ENCODE measurements at regions not wholly inside any gene's neighbourhood (a gene's known extent, or its start where the extent isn't known, plus 50 kb on each side); places are given as distances from the start of the nearest gene placed in this dataset.

GRCh38 chr15:45891766-45892165 is 256.9 kb downstream of the SQOR start:
- TF ChIP-seq CTCF (IDR thresholded peaks at IDR 0.05; ENCODE audit: low read depth, low read length), result no peak
- H3K4me3 ChIP-seq (ENCODE audit: low read depth, low read length), result no peak overlapping the region
- H3K36me3 ChIP-seq, result no peaks in the 10 kb centered on the region
- no peaks in the 10 kb centered on the region for H3K9me3 ChIP-seq (ENCODE audit: severe bottlenecking)
- DNase-seq, result no peak
- H3K27me3 ChIP-seq (ENCODE audit: insufficient read depth, low read depth, severe bottlenecking), result no peaks in the 10 kb centered on the region
- no peak overlapping the region for H3K27ac ChIP-seq

- Histone ChIP-seq H3K4me3 (ENCODE audit: low read depth, low read length) (no peak overlapping the region), H3K9me3 (ENCODE audit: severe bottlenecking) (no peaks in the 10 kb centered on the region), H3K27me3 (ENCODE audit: insufficient read depth, low read depth, severe bottlenecking) (no peaks in the 10 kb centered on the region), H3K36me3 (no peaks in the 10 kb centered on the region), H3K27ac (no peak overlapping the region)
- DNase-seq, result no peak
- TF ChIP-seq CTCF (IDR thresholded peaks at IDR 0.05; ENCODE audit: low read depth, low read length), result no peak
Observed at GRCh38 chr15:45892182-45892581, 257.4 kb downstream of the SQOR start.

GRCh38 chr15:45903283-45903682 is 268.5 kb downstream of the SQOR start:
- H3K27me3 ChIP-seq (ENCODE audit: insufficient read depth, low read depth, severe bottlenecking), result no peaks in the 10 kb centered on the region
- no peak overlapping the region for H3K27ac ChIP-seq
- TF ChIP-seq CTCF (IDR thresholded peaks at IDR 0.05; ENCODE audit: low read depth, low read length), result no peak
- H3K36me3 ChIP-seq, result no peaks in the 10 kb centered on the region
- H3K4me3 ChIP-seq (ENCODE audit: low read depth, low read length), result no peak overlapping the region
- DNase-seq, result no peak
- no peaks in the 10 kb centered on the region for H3K9me3 ChIP-seq (ENCODE audit: severe bottlenecking)

- H3K27me3 ChIP-seq (ENCODE audit: insufficient read depth, low read depth, severe bottlenecking), result no peaks in the 10 kb centered on the region
- H3K36me3 ChIP-seq, result no peaks in the 10 kb centered on the region
- H3K9me3 ChIP-seq (ENCODE audit: severe bottlenecking), result no peaks in the 10 kb centered on the region
- H3K27ac ChIP-seq, result no peak overlapping the region
- H3K4me3 ChIP-seq (ENCODE audit: low read depth, low read length), result no peak overlapping the region
- no peak for DNase-seq
- no peak for TF ChIP-seq CTCF (IDR thresholded peaks at IDR 0.05; ENCODE audit: low read depth, low read length)
Observed at GRCh38 chr15:45904019-45904418, 269.2 kb downstream of the SQOR start.

- Histone ChIP-seq H3K27ac (no peak overlapping the region), H3K36me3 (no peaks in the 10 kb centered on the region), H3K27me3 (ENCODE audit: insufficient read depth, low read depth, severe bottlenecking) (no peaks in the 10 kb centered on the region), H3K4me3 (ENCODE audit: low read depth, low read length) (no peak overlapping the region), H3K9me3 (ENCODE audit: severe bottlenecking) (no peaks in the 10 kb centered on the region)
- TF ChIP-seq CTCF (IDR thresholded peaks at IDR 0.05; ENCODE audit: low read depth, low read length), result no peak
- DNase-seq, result no peak
Observed at GRCh38 chr15:45906230-45906629, 271.4 kb downstream of the SQOR start.

- TF ChIP-seq CTCF (IDR thresholded peaks at IDR 0.05; ENCODE audit: low read depth, low read length), result no peak
- Histone ChIP-seq H3K4me3 (ENCODE audit: low read depth, low read length) (no peak overlapping the region), H3K36me3 (no peaks in the 10 kb centered on the region), H3K27me3 (ENCODE audit: insufficient read depth, low read depth, severe bottlenecking) (no peaks in the 10 kb centered on the region), H3K9me3 (ENCODE audit: severe bottlenecking) (no peaks in the 10 kb centered on the region), H3K27ac (no peak overlapping the region)
- DNase-seq, result no peak
Observed at GRCh38 chr15:45910671-45911070, 275.8 kb downstream of the SQOR start.

Data from WERI-Rb-1 (cell line).